Breast epithelium (tissue), 4 donors: ENCODE measurements at regions not wholly inside any gene's neighbourhood (a gene's known extent, or its start where the extent isn't known, plus 50 kb on each side); places are given as distances from the start of the nearest gene placed in this dataset.

Experiments used
- DNase-seq, 2 donors: peaks; one replicate each; pipeline ENCODE4 v3.0.0-alpha.2; 2019; ENCODE audit warnings: low spot score in 2 of 2
- H3K27ac ChIP-seq, 2 donors: fragments of 200-600 bp; sonication (generic) in 1 of 2; one replicate each; pipeline ENCODE4 v1.5.1; 2016 to 2019; ENCODE audit warnings: mild to moderate bottlenecking in 1 of 2
- H3K27me3 ChIP-seq, 2 donors: fragments of 200-600 bp; sonication (generic) in 1 of 2; one replicate each; pipeline versions ENCODE4 v1.5.1 to v1.6.0; 2017 to 2019; ENCODE audit warnings: control low read depth in 1 of 2, mild to moderate bottlenecking in 1 of 2
- H3K36me3 ChIP-seq: fragments of 200-600 bp; one replicate; pipeline ENCODE4 v1.5.1; 2019
- H3K4me1 ChIP-seq, 2 donors: fragments of 200-600 bp; sonication (generic); one replicate each; pipeline ENCODE4 v1.5.1; 2016 to 2019; ENCODE audit warnings: control low read depth in 1 of 2
- H3K4me3 ChIP-seq, 3 donors: fragments of 200-600 bp; sonication (generic); 1 replicate in 2 of 3; 2 replicates in 1 of 3; pipeline ENCODE4 v1.5.1; 2016 to 2019; ENCODE audit warnings: mild to moderate bottlenecking in 3 of 3, moderate library complexity in 2 of 3
- H3K9me3 ChIP-seq, 2 donors: fragments of 200-600 bp; sonication (generic) in 1 of 2; one replicate each; pipeline ENCODE4 v1.5.1; 2016 to 2019; ENCODE audit warnings: control low read depth in 1 of 2
- CTCF ChIP-seq, 3 donors: fragments of 450-650 bp; IDR thresholded peaks; one replicate each; pipeline ENCODE4 v1.5.1; 2016 to 2017; ENCODE audit warnings: antibody characterized with exemption in 3 of 3, mild to moderate bottlenecking in 3 of 3, moderate library complexity in 3 of 3
- POLR2A ChIP-seq: fragments of 450-650 bp; IDR thresholded peaks from one replicate; pipeline ENCODE4 v1.6.1; 2016; ENCODE audit warnings: antibody characterized with exemption, mild to moderate bottlenecking, moderate library complexity
- POLR2AphosphoS5 ChIP-seq, 3 donors: sonication (generic); formaldehyde crosslinking; IDR thresholded peaks; one replicate each; pipeline ENCODE4 v1.6.1; 2017; ENCODE audit warnings: antibody characterized with exemption in 3 of 3
- intact Hi-C: fragments of 100-400 bp; cut with DNase I; formaldehyde crosslinking; loops from one replicate; pipeline ENCODE4 v1.15.1; 2023; ENCODE audit warnings: low total_unique reads

- Histone ChIP-seq H3K27me3 (no peaks in the 10 kb centered on the region), H3K9me3 (no peaks in the 10 kb centered on the region), H3K36me3 (no peaks in the 10 kb centered on the region), H3K27ac (no peak overlapping the region), H3K4me1 (no peaks in the 10 kb centered on the region), H3K4me3 (no peak overlapping the region)
- intact Hi-C loops: no loop called here
- no peak for DNase-seq
- TF ChIP-seq POLR2AphosphoS5 (IDR thresholded peaks at IDR 0.05) (no peak), POLR2A (no peak), CTCF (IDR thresholded peaks at IDR 0.05) (no peak)
Measured at GRCh38 chr5:171509467-171509866, 90.0 kb downstream of the FGF18 start.

GRCh38 chr5:171512397-171512796 is 93.0 kb downstream of the FGF18 start:
- TF ChIP-seq CTCF (IDR thresholded peaks at IDR 0.05) (no peak), POLR2AphosphoS5 (IDR thresholded peaks at IDR 0.05) (no peak), POLR2A (no peak)
- intact Hi-C loops: no loop called here
- H3K9me3 ChIP-seq: no peaks in the 10 kb centered on the region
- H3K27ac ChIP-seq: no peak overlapping the region
- H3K36me3 ChIP-seq: no peaks in the 10 kb centered on the region
- no peaks in the 10 kb centered on the region for H3K4me1 ChIP-seq
- H3K4me3 ChIP-seq: no peak overlapping the region
- no peaks in the 10 kb centered on the region for H3K27me3 ChIP-seq
- DNase-seq: no peak

- H3K27me3 ChIP-seq: no peaks in the 10 kb centered on the region
- TF ChIP-seq POLR2AphosphoS5 (IDR thresholded peaks at IDR 0.05) (no peak), POLR2A (no peak), CTCF (IDR thresholded peaks at IDR 0.05) (no peak)
Measured at GRCh38 chr5:171513591-171513990, 94.1 kb downstream of the FGF18 start.

GRCh38 chr5:171518916-171519315 is 99.5 kb downstream of the FGF18 start:
- H3K4me3 ChIP-seq: no peak overlapping the region
- no peak overlapping the region for H3K27ac ChIP-seq
- TF ChIP-seq CTCF (IDR thresholded peaks at IDR 0.05): no peak
- no peak for TF ChIP-seq POLR2AphosphoS5 (IDR thresholded peaks at IDR 0.05)
- TF ChIP-seq POLR2A: no peak
- H3K36me3 ChIP-seq: no peaks in the 10 kb centered on the region
- no peaks in the 10 kb centered on the region for H3K4me1 ChIP-seq
- intact Hi-C loops: no loop called here
- no peaks in the 10 kb centered on the region for H3K9me3 ChIP-seq
- DNase-seq: no peak
- H3K27me3 ChIP-seq: no peaks in the 10 kb centered on the region

More at GRCh38 chr5:171513591-171513990, 94.1 kb downstream of the FGF18 start:
- no peak for DNase-seq
- Histone ChIP-seq H3K9me3 (no peaks in the 10 kb centered on the region), H3K4me3 (no peak overlapping the region), H3K4me1 (no peaks in the 10 kb centered on the region), H3K27ac (no peak overlapping the region), H3K36me3 (no peaks in the 10 kb centered on the region)
- intact Hi-C loops: no loop called here

- intact Hi-C loops: no loop called here
- Histone ChIP-seq H3K27ac (peak overlapping the region; percentile 11 to 80), H3K4me3 (no peak overlapping the region), H3K4me1 (no peaks in the 10 kb centered on the region), H3K27me3 (no peaks in the 10 kb centered on the region), H3K9me3 (no peaks in the 10 kb centered on the region), H3K36me3 (no peaks in the 10 kb centered on the region)
- TF ChIP-seq CTCF (IDR thresholded peaks at IDR 0.05) (no peak), POLR2A (no peak), POLR2AphosphoS5 (IDR thresholded peaks at IDR 0.05) (no peak)
- DNase-seq: no peak
Measured at GRCh38 chr5:171520300-171521174, 101.1 kb downstream of the FGF18 start.
